Nephron (organoid): ENCODE measurements at regions not wholly inside any gene's neighbourhood (a gene's known extent, or its start where the extent isn't known, plus 50 kb on each side); places are given as distances from the start of the nearest gene placed in this dataset.

Source experiments
- H3K27ac Mint-ChIP-seq, 3 experiments: 2 replicates each; pipeline ENCODE4 v1.8.0; 2020; ENCODE audit warnings: mixed read lengths in 3 of 3, mild to moderate bottlenecking in 2 of 3, moderate library complexity in 1 of 3
- H3K27me3 Mint-ChIP-seq: 2 replicates; pipeline ENCODE4 v1.8.0; 2021; ENCODE audit warnings: low read depth, mild to moderate bottlenecking, moderate library complexity, mixed read lengths
- H3K36me3 Mint-ChIP-seq: 2 replicates; pipeline ENCODE4 v1.8.0; 2020; ENCODE audit warnings: low read depth, mixed read lengths
- H3K4me1 Mint-ChIP-seq: 2 replicates; pipeline ENCODE4 v1.8.0; 2020; ENCODE audit warnings: mixed read lengths
- H3K4me3 Mint-ChIP-seq, 3 experiments: 2 replicates each; pipeline ENCODE4 v1.8.0; 2020; ENCODE audit warnings: mild to moderate bottlenecking in 3 of 3, mixed read lengths in 3 of 3, moderate library complexity in 2 of 3
- H3K9me3 Mint-ChIP-seq: 2 replicates; pipeline ENCODE4 v1.8.0; 2020; ENCODE audit warnings: mixed read lengths
- TF ChIP-seq, protein P1 (sequence below), 3 experiments: fragments of 200-600 bp; sonication (generic); IDR thresholded peaks; one replicate each; pipeline ENCODE4 v1.5.0; 2021; ENCODE audit warnings: antibody characterized with exemption in 3 of 3; ENCODE audit not compliant: unreplicated experiment in 3 of 3

DNA sequence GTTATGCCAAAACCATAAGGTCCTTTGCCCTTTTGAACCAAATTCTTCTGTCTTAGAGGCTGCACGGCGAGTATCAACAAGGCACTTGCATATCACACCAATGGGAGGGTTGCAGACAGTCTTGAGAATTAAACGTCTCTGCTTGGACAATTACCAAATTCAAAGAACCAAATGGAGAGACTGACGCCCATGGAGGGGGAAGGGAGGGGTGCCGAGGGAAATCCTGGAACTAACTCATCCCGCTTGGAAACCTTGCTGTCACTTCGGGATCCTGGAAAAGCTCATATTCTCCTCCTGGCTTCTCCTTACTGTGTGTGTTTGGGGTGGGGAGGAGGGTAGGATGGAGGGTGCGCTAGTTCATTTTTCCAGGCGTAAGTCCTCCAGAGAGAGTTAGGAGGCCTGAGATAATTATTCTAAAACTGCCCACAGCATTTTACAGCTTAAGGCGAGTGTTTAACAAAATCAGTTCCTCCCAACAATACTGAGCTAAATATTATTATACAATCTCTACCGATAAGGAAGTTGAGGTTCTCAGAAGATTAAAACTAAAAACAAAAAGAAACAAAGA lies 425.1 kb downstream of the TSHZ3 start:
- no peak overlapping the region for H3K4me3 Mint-ChIP-seq
- peaks cover 8% of the 10 kb centered on the region for H3K9me3 Mint-ChIP-seq
- no peaks in the 10 kb centered on the region for H3K4me1 Mint-ChIP-seq
- no peaks in the 10 kb centered on the region for H3K36me3 Mint-ChIP-seq
- peaks cover 11% of the 10 kb centered on the region for H3K27me3 Mint-ChIP-seq
- TF ChIP-seq, protein P1, sequence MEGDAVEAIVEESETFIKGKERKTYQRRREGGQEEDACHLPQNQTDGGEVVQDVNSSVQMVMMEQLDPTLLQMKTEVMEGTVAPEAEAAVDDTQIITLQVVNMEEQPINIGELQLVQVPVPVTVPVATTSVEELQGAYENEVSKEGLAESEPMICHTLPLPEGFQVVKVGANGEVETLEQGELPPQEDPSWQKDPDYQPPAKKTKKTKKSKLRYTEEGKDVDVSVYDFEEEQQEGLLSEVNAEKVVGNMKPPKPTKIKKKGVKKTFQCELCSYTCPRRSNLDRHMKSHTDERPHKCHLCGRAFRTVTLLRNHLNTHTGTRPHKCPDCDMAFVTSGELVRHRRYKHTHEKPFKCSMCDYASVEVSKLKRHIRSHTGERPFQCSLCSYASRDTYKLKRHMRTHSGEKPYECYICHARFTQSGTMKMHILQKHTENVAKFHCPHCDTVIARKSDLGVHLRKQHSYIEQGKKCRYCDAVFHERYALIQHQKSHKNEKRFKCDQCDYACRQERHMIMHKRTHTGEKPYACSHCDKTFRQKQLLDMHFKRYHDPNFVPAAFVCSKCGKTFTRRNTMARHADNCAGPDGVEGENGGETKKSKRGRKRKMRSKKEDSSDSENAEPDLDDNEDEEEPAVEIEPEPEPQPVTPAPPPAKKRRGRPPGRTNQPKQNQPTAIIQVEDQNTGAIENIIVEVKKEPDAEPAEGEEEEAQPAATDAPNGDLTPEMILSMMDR (IDR thresholded peaks at IDR 0.05; ENCODE audit: unreplicated experiment in 3 of 3), result no peak
- no peak overlapping the region for H3K27ac Mint-ChIP-seq

- H3K27ac Mint-ChIP-seq, result no peak overlapping the region
- TF ChIP-seq, protein P1 (IDR thresholded peaks at IDR 0.05; ENCODE audit: unreplicated experiment in 3 of 3), result no peak
- no peaks in the 10 kb centered on the region for H3K36me3 Mint-ChIP-seq
- H3K4me1 Mint-ChIP-seq, result no peaks in the 10 kb centered on the region
- H3K4me3 Mint-ChIP-seq, result no peak overlapping the region
- peaks cover 5% of the 10 kb centered on the region for H3K9me3 Mint-ChIP-seq
- peaks cover 11% of the 10 kb centered on the region for H3K27me3 Mint-ChIP-seq
Measured at GRCh38 chr19:30923621-30924020, 425.6 kb downstream of the TSHZ3 start.

DNA sequence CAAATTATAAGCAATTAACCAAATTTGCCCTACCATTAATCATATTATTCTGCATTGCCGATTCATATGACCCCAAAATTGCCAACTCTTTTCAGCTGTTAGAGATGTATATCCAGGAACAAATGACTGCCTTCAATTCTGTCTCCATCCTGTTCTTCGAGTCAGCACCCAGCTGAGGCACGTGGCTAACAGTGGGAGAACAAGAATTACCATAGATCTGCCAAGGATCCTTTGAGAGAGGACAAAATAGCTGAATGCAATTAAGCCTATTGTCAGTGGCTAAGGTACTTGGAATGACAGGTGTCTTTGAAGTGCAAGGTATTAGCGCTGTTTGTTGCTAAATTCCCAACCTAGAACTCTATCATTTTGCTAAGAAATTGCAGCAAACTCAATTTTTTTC lies 426.1 kb downstream of the TSHZ3 start:
- Mint-ChIP-seq H3K4me1 (no peaks in the 10 kb centered on the region), H3K9me3 (peaks cover 3% of the 10 kb centered on the region), H3K27me3 (peaks cover 11% of the 10 kb centered on the region), H3K4me3 (no peak overlapping the region), H3K27ac (no peak overlapping the region), H3K36me3 (no peaks in the 10 kb centered on the region)
- TF ChIP-seq, protein P1 (IDR thresholded peaks at IDR 0.05; ENCODE audit: unreplicated experiment in 3 of 3), result no peak

GRCh38 chr19:30920222-30920621 lies 429.0 kb downstream of the TSHZ3 start:
- H3K4me1 Mint-ChIP-seq, result peaks cover 6% of the 10 kb centered on the region
- no peak overlapping the region for H3K4me3 Mint-ChIP-seq
- H3K9me3 Mint-ChIP-seq, result no peaks in the 10 kb centered on the region
- H3K27me3 Mint-ChIP-seq, result peaks cover 15% of the 10 kb centered on the region
- TF ChIP-seq, protein P1 (IDR thresholded peaks at IDR 0.05; ENCODE audit: unreplicated experiment in 3 of 3), result no peak
- no peaks in the 10 kb centered on the region for H3K36me3 Mint-ChIP-seq
- no peak overlapping the region for H3K27ac Mint-ChIP-seq

- Mint-ChIP-seq H3K9me3 (no peaks in the 10 kb centered on the region), H3K27ac (no peak overlapping the region), H3K4me3 (no peak overlapping the region), H3K27me3 (peaks cover 19% of the 10 kb centered on the region), H3K4me1 (peaks cover 6% of the 10 kb centered on the region), H3K36me3 (no peaks in the 10 kb centered on the region)
- TF ChIP-seq, protein P1 (IDR thresholded peaks at IDR 0.05; ENCODE audit: unreplicated experiment in 3 of 3), result no peak
Measured at GRCh38 chr19:30919737-30920136, 429.5 kb downstream of the TSHZ3 start.

- Mint-ChIP-seq H3K4me1 (peaks cover 19% of the 10 kb centered on the region), H3K27me3 (peaks cover 27% of the 10 kb centered on the region), H3K9me3 (no peaks in the 10 kb centered on the region), H3K4me3 (no peak overlapping the region), H3K27ac (no peak overlapping the region), H3K36me3 (no peaks in the 10 kb centered on the region)
- TF ChIP-seq, protein P1 (IDR thresholded peaks at IDR 0.05; ENCODE audit: unreplicated experiment in 3 of 3), result no peak
Measured at GRCh38 chr19:30916238-30916637, 433.0 kb downstream of the TSHZ3 start.
